ENCODE measurements at regions not wholly inside any gene's neighbourhood (a gene's known extent, or its start where the extent isn't known, plus 50 kb on each side); places are given as distances from the start of the nearest gene placed in this dataset.

DNA sequence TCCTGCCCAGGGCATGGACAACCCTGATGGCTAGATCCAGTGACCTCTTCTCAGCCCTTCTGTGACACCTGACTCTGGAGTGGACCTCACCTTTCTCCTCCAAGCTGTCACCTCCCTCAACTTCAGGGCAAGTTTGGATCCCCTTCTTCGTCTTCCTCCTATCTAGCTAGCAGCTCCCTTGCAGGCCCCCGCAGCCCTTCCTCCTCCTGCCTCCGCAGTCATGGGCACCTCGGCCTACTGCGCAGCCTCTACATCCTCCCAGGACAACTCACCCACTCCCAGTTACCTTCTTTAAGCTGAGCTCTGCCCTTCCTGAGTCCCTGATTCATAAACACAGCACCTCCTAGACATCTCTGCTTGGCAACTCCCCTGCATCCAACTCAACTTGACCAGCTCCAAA lies 61.3 kb upstream of the ID3 start:
- Histone ChIP-seq H4K8ac (ENCODE audit: low read depth in 2 of 2, low read length in 2 of 2) (no peak overlapping the region), H2BK20ac (ENCODE audit: low read depth, low read length) (no peak overlapping the region), H2BK120ac (ENCODE audit: low read depth, low read length) (no peak overlapping the region), H3K9me1 (ENCODE audit: insufficient read depth, low read length) (peaks cover 4% of the 10 kb centered on the region), H2AK5ac (ENCODE audit: low read depth, low read length) (no peak overlapping the region), H3K36me3 (ENCODE audit: control insufficient read depth, insufficient read depth, low read length) (no peaks in the 10 kb centered on the region), H3K4ac (ENCODE audit: low read depth, low read length) (no peak overlapping the region), H4K91ac (ENCODE audit: insufficient read depth, low read depth, low read length) (no peak overlapping the region), H3K18ac (ENCODE audit: low read depth, low read length) (no peak overlapping the region), H3K4me1 (ENCODE audit: control insufficient read depth, insufficient read depth, low read length) (no peaks in the 10 kb centered on the region), H3K23ac (ENCODE audit: low read depth, low read length) (no peak overlapping the region), H4K5ac (ENCODE audit: low read depth, low read length) (no peak overlapping the region), H2BK5ac (ENCODE audit: low read depth, low read length, poor library complexity, severe bottlenecking) (no peak overlapping the region), H3K79me1 (ENCODE audit: low read depth in 1 of 2, low read length in 2 of 2) (no peaks in the 10 kb centered on the region), H4K20me1 (ENCODE audit: insufficient read depth, low read length) (no peaks in the 10 kb centered on the region; the same call in none of the 2 replicates), H2AK9ac (replicated peaks; ENCODE audit: low read depth, low read length, poor library complexity) (no peak overlapping the region), H3K14ac (replicated peaks; ENCODE audit: low read depth, low read length) (no peak overlapping the region), H3K9ac (ENCODE audit: low read depth, low read length) (no peak overlapping the region), H3K56ac (ENCODE audit: extremely low read depth, insufficient read depth, low read length) (no peak overlapping the region), H3K27me3 (ENCODE audit: control insufficient read depth, insufficient read depth, low read length) (peaks cover 29% of the 10 kb centered on the region), H2BK15ac (ENCODE audit: low read depth, low read length) (no peak overlapping the region), H2AFZ (replicated peaks; ENCODE audit: low read length, poor library complexity) (peak overlapping the region; percentile 23), H3K4me3 (ENCODE audit: insufficient read depth, low read depth, low read length) (no peak overlapping the region), H3K9me3 (ENCODE audit: control insufficient read depth, insufficient read depth, low read length) (no peaks in the 10 kb centered on the region), H3K27ac (ENCODE audit: insufficient read depth, low read length) (no peak overlapping the region), H3K4me2 (ENCODE audit: low read depth, low read length) (no peak overlapping the region)
- ATAC-seq (ENCODE audit: low read depth) = no peak
- TF ChIP-seq CEBPB (IDR thresholded peaks at IDR 0.05; ENCODE audit: low read depth, low read length) (no peak), MAZ (IDR thresholded peaks at IDR 0.05; ENCODE audit: borderline replicate concordance, low read depth, low read length) (no peak), BHLHE40 (IDR thresholded peaks at IDR 0.05; ENCODE audit: low read depth, low read length) (no peak), CHD1 (IDR thresholded peaks at IDR 0.05; ENCODE audit: low read depth, low read length) (no peak), POLR2A (IDR thresholded peaks at IDR 0.05; ENCODE audit: low read depth, low read length) (no peak), NFE2L2 (IDR thresholded peaks at IDR 0.05; ENCODE audit: low read depth, low read length) (no peak), RCOR1 (IDR thresholded peaks at IDR 0.05; ENCODE audit: insufficient replicate concordance, low read length) (no peak), RAD21 (IDR thresholded peaks at IDR 0.05; ENCODE audit: low read length) (no peak), MXI1 (IDR thresholded peaks at IDR 0.05; ENCODE audit: borderline replicate concordance, low read depth, low read length) (no peak), MAFK (IDR thresholded peaks at IDR 0.05; ENCODE audit: low read depth, low read length) (no peak), SMC3 (IDR thresholded peaks at IDR 0.05; ENCODE audit: low read depth, low read length) (no peak)
- TF ChIP-seq, protein P1, sequence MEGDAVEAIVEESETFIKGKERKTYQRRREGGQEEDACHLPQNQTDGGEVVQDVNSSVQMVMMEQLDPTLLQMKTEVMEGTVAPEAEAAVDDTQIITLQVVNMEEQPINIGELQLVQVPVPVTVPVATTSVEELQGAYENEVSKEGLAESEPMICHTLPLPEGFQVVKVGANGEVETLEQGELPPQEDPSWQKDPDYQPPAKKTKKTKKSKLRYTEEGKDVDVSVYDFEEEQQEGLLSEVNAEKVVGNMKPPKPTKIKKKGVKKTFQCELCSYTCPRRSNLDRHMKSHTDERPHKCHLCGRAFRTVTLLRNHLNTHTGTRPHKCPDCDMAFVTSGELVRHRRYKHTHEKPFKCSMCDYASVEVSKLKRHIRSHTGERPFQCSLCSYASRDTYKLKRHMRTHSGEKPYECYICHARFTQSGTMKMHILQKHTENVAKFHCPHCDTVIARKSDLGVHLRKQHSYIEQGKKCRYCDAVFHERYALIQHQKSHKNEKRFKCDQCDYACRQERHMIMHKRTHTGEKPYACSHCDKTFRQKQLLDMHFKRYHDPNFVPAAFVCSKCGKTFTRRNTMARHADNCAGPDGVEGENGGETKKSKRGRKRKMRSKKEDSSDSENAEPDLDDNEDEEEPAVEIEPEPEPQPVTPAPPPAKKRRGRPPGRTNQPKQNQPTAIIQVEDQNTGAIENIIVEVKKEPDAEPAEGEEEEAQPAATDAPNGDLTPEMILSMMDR (conservative IDR thresholded peaks at IDR 0.05; ENCODE audit: low read depth, low read length) = no peak
- 81% methylated on average over 5 of the region's 5 CpGs; no CpG with 5 or more reads in 1 of the 2 experiments for WGBS, 2 experiments (ENCODE audit: extremely low coverage in 2 of 2, insufficient read length in 1 of 2)
- dilution Hi-C loops (cut with HindIII; ENCODE audit: low sequenced_read_pairs, unreplicated experiment) = no loop called here
- ChIA-PET CTCF (interaction anchor here (0.7 to 1.1 kb wide), 2 partner anchors 15 to 18 kb away, joined by 3 to 4 read pairs; no protein-coding TSS in a partner anchor), POLR2A (ENCODE audit: unreplicated experiment) (no interaction called here)
- BruUV-seq (replicated peaks) = no TSS peak
- intact Hi-C loops (cut with micrococcal nuclease) = no loop called here
- in situ Hi-C loops (cut with MboI; ENCODE audit: low sequenced_read_pairs) = no loop called here
- no peak for DNase-seq
